H9 (cell line): ENCODE measurements at regions not wholly inside any gene's neighbourhood (a gene's known extent, or its start where the extent isn't known, plus 50 kb on each side); places are given as distances from the start of the nearest gene placed in this dataset.

ENCODE experiments used
- DNase-seq: peaks from one replicate; pipeline ENCODE4 v3.0.0-alpha.2; 2017
- H2AFZ ChIP-seq: one replicate; pipeline ENCODE4 v1.6.1; 2013; ENCODE audit warnings: mild to moderate bottlenecking, low read length, control low read depth, moderate library complexity
- H2AK5ac ChIP-seq: 2 replicates; pipeline ENCODE4 v1.6.1; 2013; ENCODE audit warnings: low read length, control low read depth, mixed read lengths; ENCODE audit not compliant: insufficient read length
- H2BK120ac ChIP-seq: one replicate; pipeline ENCODE4 v1.6.1; 2013; ENCODE audit warnings: low read depth, mild to moderate bottlenecking, low read length, control low read depth, inconsistent platforms; ENCODE audit not compliant: poor library complexity, severe bottlenecking
- H2BK12ac ChIP-seq: 2 replicates; pipeline ENCODE4 v1.6.1; 2013; ENCODE audit warnings: low read length, control low read depth, mixed read lengths, low read depth; ENCODE audit not compliant: insufficient read length
- H2BK15ac ChIP-seq: 2 replicates; pipeline ENCODE4 v1.6.1; 2013; ENCODE audit warnings: low read depth, low read length, control low read depth
- H2BK20ac ChIP-seq: one replicate; pipeline ENCODE4 v1.6.1; 2013; ENCODE audit warnings: low read depth, mild to moderate bottlenecking, low read length, control low read depth, inconsistent platforms; ENCODE audit not compliant: poor library complexity, severe bottlenecking
- H2BK5ac ChIP-seq: 2 replicates; pipeline ENCODE4 v1.6.1; 2013; ENCODE audit warnings: low read length, control low read depth, mixed read lengths; ENCODE audit not compliant: insufficient read length
- H3K14ac ChIP-seq: 2 replicates; pipeline ENCODE4 v1.6.1; 2013; ENCODE audit warnings: low read length, control low read depth; ENCODE audit not compliant: insufficient read depth
- H3K18ac ChIP-seq: 2 replicates; pipeline ENCODE4 v1.6.1; 2013; ENCODE audit warnings: low read depth, mild to moderate bottlenecking, mixed read lengths, low read length, control low read depth; ENCODE audit not compliant: insufficient read length
- H3K23ac ChIP-seq: 2 replicates; pipeline ENCODE4 v1.6.1; 2013; ENCODE audit warnings: low read length, control low read depth, mixed read lengths, low read depth; ENCODE audit not compliant: insufficient read length
- H3K23me2 ChIP-seq: 2 replicates; pipeline ENCODE4 v1.6.1; 2013; ENCODE audit warnings: low read depth, mild to moderate bottlenecking, mixed read lengths, low read length, control low read depth; ENCODE audit not compliant: insufficient read length, poor library complexity, severe bottlenecking
- H3K27ac ChIP-seq: 2 replicates; pipeline ENCODE4 v1.5.1; 2013; ENCODE audit warnings: low read length, control low read depth, mixed read lengths, low read depth; ENCODE audit not compliant: insufficient read length
- H3K27me3 ChIP-seq: 2 replicates; pipeline ENCODE4 v1.6.1; 2013; ENCODE audit warnings: low read length, control low read depth, inconsistent platforms; ENCODE audit not compliant: insufficient read depth
- H3K4ac ChIP-seq: 2 replicates; pipeline ENCODE4 v1.6.1; 2013; ENCODE audit warnings: low read depth, mild to moderate bottlenecking, control low read depth, inconsistent platforms, low read length, moderate library complexity
- H3K4me1 ChIP-seq: 2 replicates; pipeline ENCODE4 v1.6.1; 2013; ENCODE audit warnings: low read length, control low read depth, inconsistent platforms; ENCODE audit not compliant: insufficient read depth
- H3K4me2 ChIP-seq: 2 replicates; pipeline ENCODE4 v1.6.1; 2013; ENCODE audit warnings: low read length, control low read depth, mixed read lengths; ENCODE audit not compliant: insufficient read length, insufficient read depth
- H3K56ac ChIP-seq: 2 replicates; pipeline ENCODE4 v1.6.1; 2013; ENCODE audit warnings: low read depth, mild to moderate bottlenecking, mixed read lengths, low read length, control low read depth; ENCODE audit not compliant: insufficient read length
- H3K79me1 ChIP-seq: 2 replicates; pipeline ENCODE4 v1.6.1; 2013; ENCODE audit warnings: low read depth, mild to moderate bottlenecking, moderate library complexity, low read length, control low read depth, inconsistent platforms; ENCODE audit not compliant: insufficient read depth, poor library complexity, severe bottlenecking
- H3K79me2 ChIP-seq: 2 replicates; pipeline ENCODE4 v1.6.1; 2013; ENCODE audit warnings: low read length, control low read depth, inconsistent platforms; ENCODE audit not compliant: insufficient read depth
- H3K9ac ChIP-seq: 2 replicates; pipeline ENCODE4 v1.6.1; 2013; ENCODE audit warnings: low read length, control low read depth, mixed read lengths; ENCODE audit not compliant: insufficient read length; ENCODE audit errors: extremely low read depth
- H3K9me3 ChIP-seq: one replicate; pipeline ENCODE4 v1.6.1; 2013; ENCODE audit warnings: low read depth, low read length, inconsistent platforms; ENCODE audit not compliant: control insufficient read depth
- H3T11ph ChIP-seq: one replicate; pipeline ENCODE4 v1.6.1; 2013; ENCODE audit warnings: mild to moderate bottlenecking, low read length, control low read depth, inconsistent platforms
- H4K20me1 ChIP-seq: one replicate; pipeline ENCODE4 v1.6.1; 2013; ENCODE audit not compliant: control insufficient read depth, insufficient read length, insufficient read depth
- H4K5ac ChIP-seq: 2 replicates; pipeline ENCODE4 v1.6.1; 2013; ENCODE audit warnings: low read depth, mild to moderate bottlenecking, mixed read lengths, low read length, control low read depth; ENCODE audit not compliant: insufficient read length
- H4K8ac ChIP-seq: replicated peaks from 2 replicates; pipeline ENCODE4 v1.6.1; 2013; ENCODE audit warnings: low read length, control low read depth, mixed read lengths, low read depth; ENCODE audit not compliant: insufficient read length
- H4K91ac ChIP-seq: 2 replicates; pipeline ENCODE4 v1.6.1; 2013; ENCODE audit warnings: low read depth, mild to moderate bottlenecking, moderate library complexity, mixed read lengths, low read length, control low read depth; ENCODE audit not compliant: insufficient read length
- H3K27ac Mint-ChIP-seq, 3 experiments: 2 replicates in 2 of 3; 3 replicates in 1 of 3; pipeline ENCODE4 v1.8.0; 2020 to 2021; ENCODE audit warnings: mixed read lengths in 3 of 3, mild to moderate bottlenecking in 1 of 3, moderate library complexity in 1 of 3
- H3K27me3 Mint-ChIP-seq: 2 replicates; pipeline ENCODE4 v1.8.0; 2021; ENCODE audit warnings: low read depth, mild to moderate bottlenecking, moderate library complexity, mixed read lengths
- H3K36me3 Mint-ChIP-seq, 3 experiments: 2 replicates in 2 of 3; 3 replicates in 1 of 3; pipeline ENCODE4 v1.8.0; 2020 to 2021; ENCODE audit warnings: low read depth in 3 of 3, mixed read lengths in 3 of 3; ENCODE audit not compliant: insufficient read depth in 1 of 3
- H3K4me1 Mint-ChIP-seq, 2 experiments: 2 replicates each; pipeline ENCODE4 v1.8.0; 2020; ENCODE audit warnings: mixed read lengths in 2 of 2
- H3K4me3 Mint-ChIP-seq, 2 experiments: 2 replicates in 1 of 2; 3 replicates in 1 of 2; pipeline ENCODE4 v1.8.0; 2020 to 2021; ENCODE audit warnings: mild to moderate bottlenecking in 2 of 2, mixed read lengths in 2 of 2, moderate library complexity in 1 of 2
- H3K9me3 Mint-ChIP-seq, 2 experiments: 2 replicates in 1 of 2; 3 replicates in 1 of 2; pipeline ENCODE4 v1.8.0; 2020; ENCODE audit warnings: mild to moderate bottlenecking in 2 of 2, mixed read lengths in 2 of 2, moderate library complexity in 1 of 2
- WGBS: extraction: QIAGEN DNeasy Blood & Tissue Kit; methylation state at CpG from one replicate; pipeline ENCODE4 v1.1.7; 2013; ENCODE audit warnings: missing lambda C conversion rate, low lambda C conversion rate, mixed read lengths; ENCODE audit not compliant: insufficient read length; ENCODE audit errors: extremely low coverage; 5-methylcytosine and 5-hydroxymethylcytosine counted together
- TF ChIP-seq, protein P1 (sequence below): fragments of 200-600 bp; sonication (generic); conservative IDR thresholded peaks from 3 replicates; pipeline ENCODE4 v1.8.0; 2021; ENCODE audit warnings: antibody characterized with exemption, mild to moderate bottlenecking

DNA sequence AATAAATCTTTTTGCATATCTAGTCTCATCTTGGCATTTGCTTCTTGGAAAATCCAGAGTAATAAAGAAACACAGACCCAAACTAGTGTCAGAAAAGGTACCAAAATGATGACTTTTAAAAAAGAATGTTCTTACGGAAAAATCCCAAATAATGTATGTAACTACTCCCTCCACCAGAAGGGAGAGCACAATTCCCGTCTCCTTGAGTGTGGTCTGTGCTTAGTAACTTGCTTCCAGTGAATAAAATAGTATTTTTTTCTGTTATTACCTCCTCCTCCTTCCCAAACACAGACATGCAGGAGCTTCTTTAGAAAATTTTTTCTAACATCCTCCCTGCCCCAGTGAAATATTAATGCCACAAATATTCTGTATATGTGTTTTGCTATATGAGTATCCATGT, 358.1 kb downstream of the ZFHX3 start:
- Histone ChIP-seq H3K18ac (no peak overlapping the region), H2AFZ (no peak overlapping the region), H3K23me2 (no peaks in the 10 kb centered on the region), H2BK5ac (no peak overlapping the region), H3T11ph (no peak overlapping the region), H3K27ac (no peak overlapping the region), H3K9ac (no peak overlapping the region), H3K79me1 (no peaks in the 10 kb centered on the region), H3K27me3 (no peaks in the 10 kb centered on the region), H2BK15ac (no peak overlapping the region), H2BK12ac (no peak overlapping the region), H3K4me2 (no peak overlapping the region), H2BK120ac (no peak overlapping the region), H3K4me1 (no peaks in the 10 kb centered on the region), H4K5ac (no peak overlapping the region), H4K20me1 (no peaks in the 10 kb centered on the region), H3K56ac (no peak overlapping the region), H4K91ac (no peak overlapping the region), H3K23ac (no peak overlapping the region), H3K4ac (no peak overlapping the region), H3K79me2 (no peaks in the 10 kb centered on the region), H3K9me3 (no peaks in the 10 kb centered on the region), H3K14ac (no peak overlapping the region), H2BK20ac (no peak overlapping the region), H2AK5ac (no peak overlapping the region), H4K8ac (no peak overlapping the region)
- peaks cover 0 to 4% of the 10 kb centered on the region in 2 experiments; a peak in 1 of 4 replicates for H3K4me1 Mint-ChIP-seq
- no peak overlapping the region for H3K4me3 Mint-ChIP-seq
- H3K27ac Mint-ChIP-seq = no peak overlapping the region
- H3K36me3 Mint-ChIP-seq = peaks cover 0 to 2% (median 0%) of the 10 kb centered on the region in 3 experiments; a peak in 3 of 7 replicates
- TF ChIP-seq, protein P1, sequence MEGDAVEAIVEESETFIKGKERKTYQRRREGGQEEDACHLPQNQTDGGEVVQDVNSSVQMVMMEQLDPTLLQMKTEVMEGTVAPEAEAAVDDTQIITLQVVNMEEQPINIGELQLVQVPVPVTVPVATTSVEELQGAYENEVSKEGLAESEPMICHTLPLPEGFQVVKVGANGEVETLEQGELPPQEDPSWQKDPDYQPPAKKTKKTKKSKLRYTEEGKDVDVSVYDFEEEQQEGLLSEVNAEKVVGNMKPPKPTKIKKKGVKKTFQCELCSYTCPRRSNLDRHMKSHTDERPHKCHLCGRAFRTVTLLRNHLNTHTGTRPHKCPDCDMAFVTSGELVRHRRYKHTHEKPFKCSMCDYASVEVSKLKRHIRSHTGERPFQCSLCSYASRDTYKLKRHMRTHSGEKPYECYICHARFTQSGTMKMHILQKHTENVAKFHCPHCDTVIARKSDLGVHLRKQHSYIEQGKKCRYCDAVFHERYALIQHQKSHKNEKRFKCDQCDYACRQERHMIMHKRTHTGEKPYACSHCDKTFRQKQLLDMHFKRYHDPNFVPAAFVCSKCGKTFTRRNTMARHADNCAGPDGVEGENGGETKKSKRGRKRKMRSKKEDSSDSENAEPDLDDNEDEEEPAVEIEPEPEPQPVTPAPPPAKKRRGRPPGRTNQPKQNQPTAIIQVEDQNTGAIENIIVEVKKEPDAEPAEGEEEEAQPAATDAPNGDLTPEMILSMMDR = no peak; the same call in 2 of the 3 replicates
- no peak for DNase-seq
- peaks cover 0 to 3% of the 10 kb centered on the region in 2 experiments; a peak in 2 of 5 replicates for H3K9me3 Mint-ChIP-seq
- H3K27me3 Mint-ChIP-seq = no peaks in the 10 kb centered on the region
- WGBS = no CpG with 5 or more reads among the region's 2 CpGs
